ENCODE measurements at regions not wholly inside any gene's neighbourhood (a gene's known extent, or its start where the extent isn't known, plus 50 kb on each side); places are given as distances from the start of the nearest gene placed in this dataset.

- H3K4me3 ChIP-seq (ENCODE audit: low read length), result no peak overlapping the region
- TF ChIP-seq CTCF (conservative IDR thresholded peaks at IDR 0.05; ENCODE audit: low read length), result no peak
- DNase-seq (ENCODE audit: low read depth), result no peak
Observed at GRCh38 chr2:126809340-126809739, 89.3 kb upstream of the TEX51 start.

- no peak for DNase-seq (ENCODE audit: low read depth)
- H3K4me3 ChIP-seq (ENCODE audit: low read length), result no peak overlapping the region
- TF ChIP-seq CTCF (conservative IDR thresholded peaks at IDR 0.05; ENCODE audit: low read length), result no peak
Observed at GRCh38 chr2:126810001-126810400, 88.7 kb upstream of the TEX51 start.

- no peak for TF ChIP-seq CTCF (conservative IDR thresholded peaks at IDR 0.05; ENCODE audit: low read length)
- H3K4me3 ChIP-seq (ENCODE audit: low read length), result no peak overlapping the region
- no peak for DNase-seq (ENCODE audit: low read depth)
Observed at GRCh38 chr2:126811101-126811500, 87.6 kb upstream of the TEX51 start.

- TF ChIP-seq CTCF (conservative IDR thresholded peaks at IDR 0.05; ENCODE audit: low read length), result no peak
- DNase-seq (ENCODE audit: low read depth), result no peak
- H3K4me3 ChIP-seq (ENCODE audit: low read length), result no peak overlapping the region
Observed at GRCh38 chr2:126817172-126817571, 81.5 kb upstream of the TEX51 start.

- no peak for DNase-seq (ENCODE audit: low read depth)
- H3K4me3 ChIP-seq (ENCODE audit: low read length), result no peak overlapping the region
- TF ChIP-seq CTCF (conservative IDR thresholded peaks at IDR 0.05; ENCODE audit: low read length), result no peak
Observed at GRCh38 chr2:126822115-126822514, 76.6 kb upstream of the TEX51 start.

- DNase-seq (ENCODE audit: low read depth), result no peak
- no peak overlapping the region for H3K4me3 ChIP-seq (ENCODE audit: low read length)
- TF ChIP-seq CTCF (conservative IDR thresholded peaks at IDR 0.05; ENCODE audit: low read length), result no peak
Observed at GRCh38 chr2:126822921-126823320, 75.8 kb upstream of the TEX51 start.

GRCh38 chr2:126823951-126824350, 74.7 kb upstream of the TEX51 start:
- no peak for DNase-seq (ENCODE audit: low read depth)
- no peak for TF ChIP-seq CTCF (conservative IDR thresholded peaks at IDR 0.05; ENCODE audit: low read length)
- H3K4me3 ChIP-seq (ENCODE audit: low read length), result no peak overlapping the region
